Spleen (tissue), 11 donors: ENCODE measurements at regions not wholly inside any gene's neighbourhood (a gene's known extent, or its start where the extent isn't known, plus 50 kb on each side); places are given as distances from the start of the nearest gene placed in this dataset.

Experiments
- DNase-seq: peaks from one replicate; pipeline ENCODE4 v3.0.0-alpha.2; 2020
- H3K27ac ChIP-seq, 8 donors: fragments of 200-600 bp; sonication (generic) in 7 of 8; 1 replicate in 4 of 8; 2 replicates in 4 of 8; pipeline versions ENCODE4 v1.5.0 to v1.8.0; 2016 to 2021; ENCODE audit warnings: inconsistent platforms in 4 of 8, mild to moderate bottlenecking in 4 of 8, moderate library complexity in 1 of 8
- H3K27me3 ChIP-seq, 7 donors: fragments of 200-600 bp; sonication (generic) in 6 of 7; replicated peaks in 1 of 7; 1 replicate in 4 of 7; 2 replicates in 3 of 7; pipeline versions ENCODE4 v1.5.0 to v1.8.0; 2016 to 2021; ENCODE audit warnings: inconsistent platforms in 3 of 7, mild to moderate bottlenecking in 1 of 7
- H3K36me3 ChIP-seq, 6 donors: fragments of 200-600 bp; sonication (generic) in 5 of 6; 1 replicate in 4 of 6; 2 replicates in 2 of 6; pipeline versions ENCODE4 v1.5.0 to v1.8.0; 2016 to 2021; ENCODE audit warnings: inconsistent platforms in 2 of 6
- H3K4me1 ChIP-seq, 6 donors: fragments of 200-600 bp; sonication (generic) in 5 of 6; 1 replicate in 3 of 6; 2 replicates in 3 of 6; pipeline versions ENCODE4 v1.5.0 to v1.8.0; 2016 to 2021; ENCODE audit warnings: inconsistent platforms in 3 of 6
- H3K4me3 ChIP-seq, 8 donors: fragments of 200-600 bp; sonication (generic) in 7 of 8; 1 replicate in 4 of 8; 2 replicates in 4 of 8; pipeline versions ENCODE4 v1.5.0 to v1.8.0; 2016 to 2021; ENCODE audit warnings: inconsistent platforms in 4 of 8, mild to moderate bottlenecking in 4 of 8, moderate library complexity in 2 of 8
- H3K9me3 ChIP-seq, 8 donors: fragments of 200-600 bp; sonication (generic) in 7 of 8; 1 replicate in 4 of 8; 2 replicates in 4 of 8; pipeline versions ENCODE4 v1.5.0 to v1.8.0; 2016 to 2021; ENCODE audit warnings: inconsistent platforms in 4 of 8
- CTCF ChIP-seq, 11 experiments: fragments of 200-600 bp in 7 of 11; fragments of 450-650 bp in 4 of 11; sonication (generic) in 4 of 11; IDR thresholded peaks in 8 of 11; conservative IDR thresholded peaks in 3 of 11; 1 replicate in 7 of 11; 2 replicates in 4 of 11; pipeline versions ENCODE4 v1.4.0 to v1.8.0; 2016 to 2021; ENCODE audit warnings: antibody characterized with exemption in 11 of 11, inconsistent platforms in 4 of 11, mild to moderate bottlenecking in 1 of 11
- POLR2A ChIP-seq, 3 donors: fragments of 450-650 bp; IDR thresholded peaks; one replicate each; pipeline ENCODE4 v1.5.1; 2017; ENCODE audit warnings: antibody characterized with exemption in 3 of 3, mild to moderate bottlenecking in 1 of 3
- POLR2AphosphoS5 ChIP-seq, 3 donors: sonication (generic); formaldehyde crosslinking; IDR thresholded peaks; one replicate each; pipeline ENCODE4 v1.5.1; 2017; ENCODE audit warnings: antibody characterized with exemption in 3 of 3
- WGBS, 5 donors: extraction: QIAGEN DNeasy Blood & Tissue Kit in 3 of 5; methylation state at CpG; one replicate each; pipeline versions ENCODE4 v1.1.5 to v1.1.7; 2013 to 2018; 5-methylcytosine and 5-hydroxymethylcytosine counted together
- intact Hi-C: fragments of 100-400 bp; cut with DNase I; formaldehyde crosslinking; loops from one replicate; pipeline ENCODE4 v1.15.0; 2023; ENCODE audit warnings: low total_unique reads
- donor health status: healthy with polysubstance abuse.
- donor health status: DM: no; HTN: no; CAD: no; lungs with moderate emphysema.
- donor health status: DM: no; HTN: no; CAD: no.
- donor health status: Bipolar disorder and iron deficiency.
- donor health status: healthy.
- donor health status: DM: no; HTN: no; CAD: no.
- donor health status: DM: yes; HTN: yes; CAD: no.

- intact Hi-C loops, result no loop called here
- TF ChIP-seq CTCF (IDR thresholded peaks at IDR 0.05 in 8 of 11, conservative IDR thresholded peaks at IDR 0.05 in 3 of 11) (no peak), POLR2AphosphoS5 (IDR thresholded peaks at IDR 0.05) (no peak), POLR2A (IDR thresholded peaks at IDR 0.05) (no peak)
- 79 to 86% (median 81%) methylated on average over 3 of the region's 3 CpGs for WGBS, 5 donors
Measured at GRCh38 chr17:70259400-70259799, 90.1 kb downstream of the KCNJ2 start.

GRCh38 chr17:70261170-70261569 is 91.8 kb downstream of the KCNJ2 start:
- intact Hi-C loops, result no loop called here
- Histone ChIP-seq H3K27me3 (no peaks in the 10 kb centered on the region), H3K4me3 (no peak overlapping the region), H3K27ac (no peak overlapping the region), H3K4me1 (no peaks in the 10 kb centered on the region), H3K36me3 (no peaks in the 10 kb centered on the region), H3K9me3 (no peaks in the 10 kb centered on the region)
- no peak for TF ChIP-seq POLR2A (IDR thresholded peaks at IDR 0.05)
- TF ChIP-seq POLR2AphosphoS5 (IDR thresholded peaks at IDR 0.05), result no peak
- TF ChIP-seq CTCF (IDR thresholded peaks at IDR 0.05 in 8 of 11, conservative IDR thresholded peaks at IDR 0.05 in 3 of 11), result no peak
- DNase-seq, result no peak
- 90 to 95% (median 93%) methylated on average over 3 of the region's 3 CpGs for WGBS, 5 donors

More at GRCh38 chr17:70259400-70259799, 90.1 kb downstream of the KCNJ2 start:
- DNase-seq, result no peak
- Histone ChIP-seq H3K27me3 (no peaks in the 10 kb centered on the region), H3K4me1 (no peaks in the 10 kb centered on the region), H3K9me3 (no peaks in the 10 kb centered on the region), H3K36me3 (no peaks in the 10 kb centered on the region), H3K27ac (no peak overlapping the region), H3K4me3 (no peak overlapping the region)

- peaks cover 0 to 14% (median 4%) of the 10 kb centered on the region in 8 donors for H3K9me3 ChIP-seq
- no peak overlapping the region for H3K4me3 ChIP-seq
- H3K27ac ChIP-seq, result no peak overlapping the region
- TF ChIP-seq POLR2A (IDR thresholded peaks at IDR 0.05), result no peak
- no peak for TF ChIP-seq CTCF (IDR thresholded peaks at IDR 0.05 in 8 of 11, conservative IDR thresholded peaks at IDR 0.05 in 3 of 11)
- no peak for TF ChIP-seq POLR2AphosphoS5 (IDR thresholded peaks at IDR 0.05)
- intact Hi-C loops, result no loop called here
- no peaks in the 10 kb centered on the region for H3K27me3 ChIP-seq
- DNase-seq, result no peak
- H3K4me1 ChIP-seq, result no peaks in the 10 kb centered on the region
- no peaks in the 10 kb centered on the region for H3K36me3 ChIP-seq
- WGBS, 5 donors, result 56 to 70% (median 63%) methylated on average over 2 of the region's 2 CpGs
Measured at GRCh38 chr17:70265471-70265870, 96.1 kb downstream of the KCNJ2 start.

- no peak overlapping the region for H3K4me3 ChIP-seq
- WGBS, 5 donors, result 54 to 82% (median 70%) methylated on average over 2 of the region's 2 CpGs
- H3K27me3 ChIP-seq, result no peaks in the 10 kb centered on the region
- TF ChIP-seq POLR2AphosphoS5 (IDR thresholded peaks at IDR 0.05) (no peak), CTCF (IDR thresholded peaks at IDR 0.05 in 8 of 11, conservative IDR thresholded peaks at IDR 0.05 in 3 of 11) (no peak), POLR2A (IDR thresholded peaks at IDR 0.05) (no peak)
- no peaks in the 10 kb centered on the region for H3K4me1 ChIP-seq
- no peak overlapping the region for H3K27ac ChIP-seq
- H3K9me3 ChIP-seq, result peaks cover 0 to 14% (median 4%) of the 10 kb centered on the region in 8 donors
- intact Hi-C loops, result no loop called here
- DNase-seq, result no peak
- no peaks in the 10 kb centered on the region for H3K36me3 ChIP-seq
Measured at GRCh38 chr17:70266394-70266793, 97.1 kb downstream of the KCNJ2 start.
